ENCODE measurements at regions not wholly inside any gene's neighbourhood (a gene's known extent, or its start where the extent isn't known, plus 50 kb on each side); places are given as distances from the start of the nearest gene placed in this dataset.

GRCh38 chr9:28981129-28981528 is 1407.8 kb upstream of the C9orf72 start (continued):
- TF ChIP-seq ESRRB (CRISPR knock-in tag; IDR thresholded peaks at IDR 0.05; ENCODE audit: borderline replicate concordance) (no peak), MLX (CRISPR knock-in tag; conservative IDR thresholded peaks at IDR 0.05) (no peak), HIVEP1 (CRISPR knock-in tag; IDR thresholded peaks at IDR 0.05) (no peak), ARID3A (IDR thresholded peaks at IDR 0.05; ENCODE audit: borderline replicate concordance, low read depth, low read length) (no peak)

GRCh38 chr9:28981711-28982110 is 1408.4 kb upstream of the C9orf72 start:
- in situ Hi-C loops (cut with MboI), result no loop called here

More at GRCh38 chr9:28981711-28982110, 1408.4 kb upstream of the C9orf72 start:
- ChIA-PET CTCF (ENCODE audit: low intra/inter-chr PET ratio) (no interaction called here), POLR2A (no interaction called here)
- no peaks in the 10 kb centered on the region for H3K79me2 ChIP-seq (ENCODE audit: control insufficient read depth, insufficient read depth, low read length)
- H3K36me3 ChIP-seq (ENCODE audit: control insufficient read depth, insufficient read depth, low read length), result no peaks in the 10 kb centered on the region
- H3K9me1 ChIP-seq (ENCODE audit: control insufficient read depth, insufficient read depth, low read length), result no peaks in the 10 kb centered on the region
- no peaks in the 10 kb centered on the region for H3K9me3 ChIP-seq (replicated peaks; ENCODE audit: control insufficient read depth, insufficient read depth, low read depth, low read length)
- no peak overlapping the region for H3K27ac ChIP-seq (ENCODE audit: extremely low read depth, low read depth, low read length)
- H3K4me1 ChIP-seq (replicated peaks in 1 of 2; ENCODE audit: control insufficient read depth in 2 of 2, insufficient read depth in 2 of 2, low read length in 2 of 2), result no peaks in the 10 kb centered on the region
- no peak overlapping the region for H3K9ac ChIP-seq (ENCODE audit: insufficient read depth in 1 of 2, low read depth in 2 of 2, low read length in 2 of 2)
- TF ChIP-seq KLF13 (tag; IDR thresholded peaks at IDR 0.05; ENCODE audit: borderline replicate concordance, low read depth) (no peak), U2AF1 (optimal IDR thresholded peaks at IDR 0.05; ENCODE audit: low read depth, low read length) (no peak), SRSF9 (IDR thresholded peaks at IDR 0.05; ENCODE audit: borderline replicate concordance, low read depth, low read length) (no peak), EZH2 (IDR thresholded peaks at IDR 0.05; ENCODE audit: borderline replicate concordance, low read depth, low read length) (no peak), VEZF1 (CRISPR knock-in tag; IDR thresholded peaks at IDR 0.05) (no peak), TEAD2 (tag; IDR thresholded peaks at IDR 0.05) (no peak), PURB (CRISPR knock-in tag; IDR thresholded peaks at IDR 0.05; ENCODE audit: low read depth) (no peak), NEUROD1 (IDR thresholded peaks at IDR 0.05; ENCODE audit: borderline replicate concordance, low read depth, low read length, partially characterized antibody) (no peak)
- no CpG with 5 or more reads among the region's 1 CpG for WGBS (ENCODE audit: insufficient coverage, low coverage, missing lambda C conversion rate)
- H3K27me3 ChIP-seq (ENCODE audit: control insufficient read depth in 2 of 2, insufficient read depth in 2 of 2, low read length in 2 of 2), result no peaks in the 10 kb centered on the region
- H3K4me3 ChIP-seq, result no peak overlapping the region
- no peak for ATAC-seq
- DNase-seq (ENCODE audit: extremely low read depth in 1 of 4, low spot score in 3 of 4), result no peak
- FAIRE-seq, result no peak
- H3K4me2 ChIP-seq (ENCODE audit: insufficient read depth, low read length), result no peak overlapping the region
- no TSS peak for BruUV-seq (replicated peaks)
- no peaks in the 10 kb centered on the region for H4K20me1 ChIP-seq (replicated peaks; ENCODE audit: control insufficient read depth, insufficient read depth, low read length)
- no peak overlapping the region for H2AFZ ChIP-seq (ENCODE audit: low read depth, low read length)
- intact Hi-C loops (cut with micrococcal nuclease), result no loop called here

All from K562 (cell line).